ENCODE measurements at regions not wholly inside any gene's neighbourhood (a gene's known extent, or its start where the extent isn't known, plus 50 kb on each side); places are given as distances from the start of the nearest gene placed in this dataset.

- TF ChIP-seq POLR2A (IDR thresholded peaks at IDR 0.05; ENCODE audit: low read depth, low read length) (no peak), TAF1 (IDR thresholded peaks at IDR 0.05; ENCODE audit: borderline replicate concordance, low read depth, low read length) (no peak)
Observed at GRCh38 chr16:86723689-86724088, 145.3 kb downstream of the FOXL1 start.

All from GM12892 (cell line).